HFF-Myc (cell line): ENCODE measurements at regions not wholly inside any gene's neighbourhood (a gene's known extent, or its start where the extent isn't known, plus 50 kb on each side); places are given as distances from the start of the nearest gene placed in this dataset.
"Not testable (repeated sequence)": the region's sequence is repeated elsewhere in the genome, so short reads cannot be mapped to it uniquely, and the experiment has no call there.

Source experiments
- DNase-seq: peaks from one replicate; pipeline ENCODE4 v3.0.0-alpha.2; 2011; ENCODE audit warnings: low read depth; ENCODE audit errors: extremely low read depth
- H3K4me3 ChIP-seq: replicated peaks from 2 replicates; pipeline ENCODE4 v1.5.1; 2011; ENCODE audit warnings: low read depth, mild to moderate bottlenecking, control low read depth, low read length
- TF ChIP-seq, protein P1 (sequence below): IDR thresholded peaks from 2 replicates; pipeline ENCODE4 v1.5.1; 2012; ENCODE audit warnings: mild to moderate bottlenecking, low read depth, low read length, control low read depth; ENCODE audit errors: missing control alignments

DNA sequence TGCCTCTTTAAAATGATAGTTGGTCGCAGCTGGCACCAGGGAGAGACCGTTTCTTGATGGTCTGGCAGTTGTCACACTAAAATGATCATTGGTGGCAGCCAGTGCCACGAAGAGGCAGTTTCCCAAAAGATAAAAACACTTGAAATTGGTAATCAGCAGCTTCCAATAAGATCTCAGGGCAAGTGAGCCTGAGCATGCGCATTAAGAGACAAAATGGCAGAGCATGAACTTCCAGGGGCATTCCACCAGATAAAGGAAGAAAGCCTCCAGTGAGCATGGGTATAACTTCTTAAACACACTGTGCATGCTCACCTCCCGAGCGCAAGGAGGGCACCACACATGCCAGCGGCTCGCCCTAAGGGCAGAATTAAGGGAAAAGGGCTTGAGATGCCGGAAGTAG, 1594.2 kb upstream of the CDH9 start:
- H3K4me3 ChIP-seq = no peak overlapping the region
- TF ChIP-seq, protein P1, sequence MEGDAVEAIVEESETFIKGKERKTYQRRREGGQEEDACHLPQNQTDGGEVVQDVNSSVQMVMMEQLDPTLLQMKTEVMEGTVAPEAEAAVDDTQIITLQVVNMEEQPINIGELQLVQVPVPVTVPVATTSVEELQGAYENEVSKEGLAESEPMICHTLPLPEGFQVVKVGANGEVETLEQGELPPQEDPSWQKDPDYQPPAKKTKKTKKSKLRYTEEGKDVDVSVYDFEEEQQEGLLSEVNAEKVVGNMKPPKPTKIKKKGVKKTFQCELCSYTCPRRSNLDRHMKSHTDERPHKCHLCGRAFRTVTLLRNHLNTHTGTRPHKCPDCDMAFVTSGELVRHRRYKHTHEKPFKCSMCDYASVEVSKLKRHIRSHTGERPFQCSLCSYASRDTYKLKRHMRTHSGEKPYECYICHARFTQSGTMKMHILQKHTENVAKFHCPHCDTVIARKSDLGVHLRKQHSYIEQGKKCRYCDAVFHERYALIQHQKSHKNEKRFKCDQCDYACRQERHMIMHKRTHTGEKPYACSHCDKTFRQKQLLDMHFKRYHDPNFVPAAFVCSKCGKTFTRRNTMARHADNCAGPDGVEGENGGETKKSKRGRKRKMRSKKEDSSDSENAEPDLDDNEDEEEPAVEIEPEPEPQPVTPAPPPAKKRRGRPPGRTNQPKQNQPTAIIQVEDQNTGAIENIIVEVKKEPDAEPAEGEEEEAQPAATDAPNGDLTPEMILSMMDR = no peak
- no peak for DNase-seq

DNA sequence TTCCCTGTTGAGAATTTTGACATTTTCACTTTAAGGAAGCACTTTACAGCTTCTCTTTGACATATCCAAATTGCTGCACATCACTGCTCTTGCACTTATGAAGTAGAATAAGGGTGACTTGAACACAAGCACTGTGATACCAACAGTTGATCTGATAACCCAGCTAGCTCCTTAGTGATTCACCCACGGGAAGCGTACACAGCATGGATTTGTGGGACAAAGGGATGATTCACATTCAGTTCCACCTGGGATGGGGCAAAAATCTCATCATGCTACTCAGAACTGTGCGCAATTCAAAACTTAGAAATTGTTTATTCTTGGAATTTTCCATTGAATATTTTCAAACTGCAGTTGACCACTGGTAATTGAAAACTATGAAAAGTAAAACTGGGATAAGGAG, 1565.5 kb upstream of the CDH9 start:
- DNase-seq = no peak
- TF ChIP-seq, protein P1 = no peak

DNA sequence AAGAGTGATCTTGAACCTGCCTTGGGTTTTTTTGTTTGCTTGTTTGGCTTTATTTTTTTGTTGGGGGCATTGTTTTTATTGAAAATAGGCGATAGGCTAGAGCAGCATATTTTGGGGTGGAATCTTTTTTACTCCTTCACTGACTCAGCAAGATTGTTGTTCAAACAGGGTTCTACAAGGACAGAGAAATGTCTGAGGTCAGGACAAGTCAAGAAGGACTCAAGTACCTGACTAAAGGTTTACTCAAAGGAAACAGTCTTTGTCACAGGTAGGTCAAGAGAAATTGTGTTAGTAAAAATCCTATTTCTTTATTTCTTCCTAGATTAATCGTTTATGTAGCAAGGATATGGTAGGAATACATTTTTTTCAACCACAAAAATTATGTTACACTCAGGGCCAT, 1564.0 kb upstream of the CDH9 start:
- H3K4me3 ChIP-seq = no peak overlapping the region
- TF ChIP-seq, protein P1 = no peak
- DNase-seq = no peak

More for the DNA sequence above, 1565.5 kb upstream of the CDH9 start:
- H3K4me3 ChIP-seq = no peak overlapping the region

DNA sequence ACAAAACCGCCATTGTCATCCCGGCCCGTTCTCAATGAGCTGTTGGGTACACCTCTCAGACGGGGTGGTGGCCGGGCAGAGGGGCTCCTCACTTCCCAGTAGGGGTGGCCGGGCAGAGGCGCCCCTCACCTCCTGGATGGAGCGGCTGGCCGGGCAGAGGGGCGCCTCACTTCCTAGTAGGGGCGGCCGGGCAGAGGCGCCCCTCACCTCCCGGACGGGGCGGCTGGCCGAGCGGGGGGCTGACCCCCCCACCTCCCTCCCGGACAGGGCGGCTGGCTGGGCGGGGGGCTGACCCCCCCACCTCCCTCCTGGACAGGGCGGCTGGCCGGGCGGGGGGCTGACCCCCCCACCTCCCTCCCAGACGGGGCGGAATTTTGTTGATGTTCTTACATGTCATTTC, 1558.3 kb upstream of the CDH9 start:
- DNase-seq, H3K4me3 ChIP-seq: not testable (repeated sequence)

DNA sequence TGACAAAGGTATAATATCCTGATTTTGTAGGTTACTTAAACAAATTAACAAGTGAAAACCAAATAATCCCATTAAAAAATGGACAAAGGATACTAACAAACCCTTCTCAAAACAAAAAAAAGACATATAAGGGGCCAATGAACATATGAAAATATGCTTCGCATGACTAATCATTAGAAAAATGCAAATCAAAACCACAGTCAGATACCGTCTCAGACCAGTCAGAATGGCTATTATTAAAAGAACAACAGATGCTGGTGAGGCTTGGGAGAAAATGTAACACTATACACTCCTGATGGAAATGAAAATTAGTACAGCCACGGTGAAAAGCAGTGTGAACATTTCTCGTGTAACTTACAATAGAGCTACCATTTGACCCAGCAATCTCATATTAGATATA, 1542.2 kb upstream of the CDH9 start:
- H3K4me3 ChIP-seq = no peak overlapping the region
- TF ChIP-seq, protein P1 = no peak
- no peak for DNase-seq

DNA sequence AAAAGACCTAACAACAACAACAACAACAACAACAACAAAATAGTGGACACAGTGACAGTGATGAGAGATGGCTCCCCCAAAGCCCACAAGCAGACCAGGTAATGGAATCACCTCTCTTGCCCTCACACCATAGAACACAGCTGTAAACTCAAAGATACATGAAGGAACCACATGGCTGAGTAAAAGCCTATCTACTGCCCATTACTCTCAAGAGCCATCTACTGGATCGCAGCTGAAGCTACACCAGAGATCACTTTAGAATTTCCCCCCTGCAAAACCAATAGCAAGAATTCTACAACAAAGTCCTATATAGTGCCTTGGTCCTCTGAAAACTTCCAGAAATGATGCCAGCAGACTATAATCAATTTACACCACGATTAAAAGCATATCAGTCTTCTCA, 1537.6 kb upstream of the CDH9 start:
- H3K4me3 ChIP-seq = no peak overlapping the region
- TF ChIP-seq, protein P1 = no peak
- DNase-seq = no peak

DNA sequence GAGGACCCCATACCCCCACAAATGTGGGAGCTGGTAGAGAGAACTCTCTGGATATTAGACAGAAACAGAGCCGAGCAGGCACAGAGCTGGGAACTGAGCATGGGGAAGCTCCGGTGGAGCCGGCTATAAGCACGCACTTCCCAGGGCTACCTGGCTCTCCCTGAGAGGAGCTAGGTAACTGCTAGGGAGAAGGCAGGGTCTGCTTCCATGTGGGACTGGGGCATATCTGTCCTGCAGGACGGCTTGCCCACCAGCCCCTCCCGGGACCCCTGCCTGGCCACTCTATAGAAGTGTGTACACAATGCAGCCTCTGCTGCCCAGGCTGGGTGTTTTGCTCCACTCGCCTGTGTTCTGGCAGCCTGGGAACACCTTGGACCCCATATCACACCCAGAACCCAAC, 1537.0 kb upstream of the CDH9 start:
- no peak for DNase-seq

More for the DNA sequence above, 1537.0 kb upstream of the CDH9 start:
- TF ChIP-seq, protein P1 = no peak
- H3K4me3 ChIP-seq = no peak overlapping the region
